Gastroesophageal sphincter (tissue), 4 donors: ENCODE measurements at regions not wholly inside any gene's neighbourhood (a gene's known extent, or its start where the extent isn't known, plus 50 kb on each side); places are given as distances from the start of the nearest gene placed in this dataset.
"Not testable (repeated sequence)": the region's sequence is repeated elsewhere in the genome, so short reads cannot be mapped to it uniquely, and the experiment has no call there.

Experiments used
- ATAC-seq: fragments of 150-250 bp; one replicate; pipeline ENCODE4 v1.9.1; 2016; ENCODE audit warnings: mild to moderate bottlenecking, moderate library complexity
- H3K27ac ChIP-seq, 4 donors: fragments of 200-600 bp; sonication (generic) in 3 of 4; 1 replicate in 3 of 4; 2 replicates in 1 of 4; pipeline ENCODE4 v1.5.1; 2016 to 2019
- H3K27me3 ChIP-seq: fragments of 200-600 bp; sonication (generic); one replicate; pipeline ENCODE4 v1.5.1; 2019
- H3K36me3 ChIP-seq, 2 donors: fragments of 200-600 bp; sonication (generic); one replicate each; pipeline ENCODE4 v1.5.1; 2019; ENCODE audit warnings: control low read depth in 1 of 2
- H3K4me1 ChIP-seq, 3 donors: fragments of 200-600 bp; sonication (generic); 1 replicate in 2 of 3; 2 replicates in 1 of 3; pipeline ENCODE4 v1.5.1; 2016 to 2019; ENCODE audit warnings: control low read depth in 2 of 3
- H3K4me3 ChIP-seq, 2 donors: fragments of 200-600 bp; sonication (generic); one replicate each; pipeline ENCODE4 v1.5.1; 2019; ENCODE audit warnings: mild to moderate bottlenecking in 1 of 2, moderate library complexity in 1 of 2
- H3K9me3 ChIP-seq, 3 donors: fragments of 200-600 bp; sonication (generic); one replicate each; pipeline ENCODE4 v1.5.1; 2017 to 2019; ENCODE audit warnings: control low read depth in 2 of 3
- EP300 ChIP-seq: sonication (generic); formaldehyde crosslinking; IDR thresholded peaks from one replicate; pipeline ENCODE4 v1.6.1; 2017; ENCODE audit warnings: antibody characterized with exemption, mild to moderate bottlenecking
- POLR2A ChIP-seq, 2 donors: fragments of 450-650 bp; IDR thresholded peaks; one replicate each; pipeline ENCODE4 v1.6.1; 2017; ENCODE audit warnings: antibody characterized with exemption in 2 of 2, mild to moderate bottlenecking in 2 of 2, moderate library complexity in 1 of 2
- POLR2AphosphoS5 ChIP-seq: sonication (generic); formaldehyde crosslinking; IDR thresholded peaks from one replicate; pipeline ENCODE4 v1.6.1; 2017; ENCODE audit warnings: antibody characterized with exemption
- WGBS, 2 donors: methylation state at CpG; one replicate each; pipeline ENCODE4 v1.1.5; 2018; ENCODE audit warnings: low coverage in 1 of 2; 5-methylcytosine and 5-hydroxymethylcytosine counted together
- TF ChIP-seq, protein P1 (sequence below), 4 experiments: fragments of 200-600 bp in 2 of 4; fragments of 450-650 bp in 2 of 4; sonication (generic) in 1 of 4; IDR thresholded peaks; one replicate each; pipeline ENCODE4 v1.5.1; 2017 to 2019; ENCODE audit warnings: antibody characterized with exemption in 4 of 4, mild to moderate bottlenecking in 2 of 4, moderate library complexity in 2 of 4

DNA sequence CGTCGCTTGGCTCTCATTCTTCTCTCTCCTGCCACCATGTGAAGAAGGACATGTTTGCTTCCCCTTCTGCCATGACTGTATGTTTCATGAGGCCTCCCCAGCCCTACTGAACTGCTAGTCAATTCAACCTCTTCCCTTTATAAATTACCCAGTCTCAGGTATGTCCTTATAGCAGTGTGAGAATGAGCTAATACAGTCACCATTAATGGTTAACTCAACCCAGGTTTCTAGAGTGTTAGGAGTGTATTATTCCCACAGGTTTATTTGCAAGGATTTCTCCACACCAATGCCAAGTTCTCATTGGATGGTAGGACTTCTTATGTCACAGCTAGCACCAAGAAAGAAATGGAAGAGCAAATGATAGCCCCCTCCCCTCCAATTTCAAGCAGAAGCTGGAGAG is 71.9 kb downstream of the DYNAP start:
- H3K9me3 ChIP-seq, result no peaks in the 10 kb centered on the region
- H3K27ac ChIP-seq, result no peak overlapping the region
- no peaks in the 10 kb centered on the region for H3K27me3 ChIP-seq
- ATAC-seq, result no peak
- no peaks in the 10 kb centered on the region for H3K4me1 ChIP-seq
- 82 to 93% methylated on average over 2 of the region's 2 CpGs for WGBS, 2 donors
- TF ChIP-seq EP300 (no peak), POLR2AphosphoS5 (no peak), POLR2A (IDR thresholded peaks at IDR 0.05) (no peak)
- TF ChIP-seq, protein P1, sequence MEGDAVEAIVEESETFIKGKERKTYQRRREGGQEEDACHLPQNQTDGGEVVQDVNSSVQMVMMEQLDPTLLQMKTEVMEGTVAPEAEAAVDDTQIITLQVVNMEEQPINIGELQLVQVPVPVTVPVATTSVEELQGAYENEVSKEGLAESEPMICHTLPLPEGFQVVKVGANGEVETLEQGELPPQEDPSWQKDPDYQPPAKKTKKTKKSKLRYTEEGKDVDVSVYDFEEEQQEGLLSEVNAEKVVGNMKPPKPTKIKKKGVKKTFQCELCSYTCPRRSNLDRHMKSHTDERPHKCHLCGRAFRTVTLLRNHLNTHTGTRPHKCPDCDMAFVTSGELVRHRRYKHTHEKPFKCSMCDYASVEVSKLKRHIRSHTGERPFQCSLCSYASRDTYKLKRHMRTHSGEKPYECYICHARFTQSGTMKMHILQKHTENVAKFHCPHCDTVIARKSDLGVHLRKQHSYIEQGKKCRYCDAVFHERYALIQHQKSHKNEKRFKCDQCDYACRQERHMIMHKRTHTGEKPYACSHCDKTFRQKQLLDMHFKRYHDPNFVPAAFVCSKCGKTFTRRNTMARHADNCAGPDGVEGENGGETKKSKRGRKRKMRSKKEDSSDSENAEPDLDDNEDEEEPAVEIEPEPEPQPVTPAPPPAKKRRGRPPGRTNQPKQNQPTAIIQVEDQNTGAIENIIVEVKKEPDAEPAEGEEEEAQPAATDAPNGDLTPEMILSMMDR (IDR thresholded peaks at IDR 0.05), result no peak
- no peaks in the 10 kb centered on the region for H3K36me3 ChIP-seq
- no peak overlapping the region for H3K4me3 ChIP-seq

DNA sequence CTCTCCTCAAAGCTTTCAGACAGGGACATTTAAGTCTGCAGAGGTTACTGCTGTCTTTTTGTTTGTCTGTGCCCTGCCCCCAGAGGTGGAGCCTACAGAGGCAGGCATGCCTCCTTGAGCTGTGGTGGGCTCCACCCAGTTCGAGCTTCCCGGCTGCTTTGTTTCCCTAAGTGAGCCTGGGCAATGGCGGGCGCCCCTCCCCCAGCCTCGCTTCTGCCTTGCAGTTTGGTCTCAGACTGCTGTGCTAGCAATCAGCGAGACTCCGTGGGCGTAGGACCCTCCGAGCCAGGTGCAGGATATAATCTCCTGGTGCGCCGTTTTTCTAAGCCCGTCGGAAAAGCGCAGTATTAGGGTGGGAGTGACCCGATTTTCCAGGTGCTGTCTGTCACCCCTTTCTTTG is 78.7 kb downstream of the DYNAP start:
- H3K27ac ChIP-seq, H3K4me1 ChIP-seq, H3K9me3 ChIP-seq, ATAC-seq, H3K4me3 ChIP-seq, H3K27me3 ChIP-seq, H3K36me3 ChIP-seq: not testable (repeated sequence)
- no CpG with 5 or more reads among the region's 15 CpGs for whole genome bisulfite sequencing, 2 donors

DNA sequence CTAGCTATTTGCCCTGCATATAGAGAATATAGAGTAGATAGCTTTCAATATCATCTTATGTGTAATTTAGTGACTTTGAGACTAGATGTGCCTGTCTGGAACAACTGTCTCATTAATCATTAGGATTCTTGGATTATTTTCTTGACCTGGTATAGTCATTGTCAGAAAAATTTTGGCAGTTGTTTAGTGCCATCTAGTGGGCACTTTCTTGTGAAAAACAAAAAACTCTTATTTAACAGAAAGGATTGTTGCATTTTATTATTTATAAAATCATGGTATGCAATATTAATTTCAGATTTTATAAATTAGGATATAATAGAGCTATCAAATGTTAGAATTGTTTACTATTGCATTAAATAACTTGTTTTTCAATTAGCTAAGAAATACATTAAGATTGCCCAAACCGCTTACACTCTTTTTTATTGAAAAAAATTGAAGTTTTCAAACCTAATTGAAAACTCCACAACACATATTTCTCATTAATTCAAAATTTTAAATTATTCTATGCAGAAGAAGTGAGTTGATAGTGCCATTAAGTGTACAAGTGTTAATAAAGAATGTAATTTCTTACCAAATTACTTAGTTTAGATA is 80.3 kb downstream of the DYNAP start:
- 88 to 91% methylated on average over 1 of the region's 1 CpG for WGBS, 2 donors
- Histone ChIP-seq H3K4me1 (no peaks in the 10 kb centered on the region), H3K27me3 (no peaks in the 10 kb centered on the region), H3K4me3 (no peak overlapping the region), H3K9me3 (peaks cover 0 to 3% (median 0%) of the 10 kb centered on the region in 3 donors), H3K27ac (no peak overlapping the region), H3K36me3 (no peaks in the 10 kb centered on the region)
- no peak for ATAC-seq
- TF ChIP-seq, protein P1 (IDR thresholded peaks at IDR 0.05), result peak in 3 of 4 experiments; percentile 17 to 34 (median 34)
- no peak for TF ChIP-seq POLR2AphosphoS5
- TF ChIP-seq EP300, result no peak
- TF ChIP-seq POLR2A (IDR thresholded peaks at IDR 0.05), result no peak

DNA sequence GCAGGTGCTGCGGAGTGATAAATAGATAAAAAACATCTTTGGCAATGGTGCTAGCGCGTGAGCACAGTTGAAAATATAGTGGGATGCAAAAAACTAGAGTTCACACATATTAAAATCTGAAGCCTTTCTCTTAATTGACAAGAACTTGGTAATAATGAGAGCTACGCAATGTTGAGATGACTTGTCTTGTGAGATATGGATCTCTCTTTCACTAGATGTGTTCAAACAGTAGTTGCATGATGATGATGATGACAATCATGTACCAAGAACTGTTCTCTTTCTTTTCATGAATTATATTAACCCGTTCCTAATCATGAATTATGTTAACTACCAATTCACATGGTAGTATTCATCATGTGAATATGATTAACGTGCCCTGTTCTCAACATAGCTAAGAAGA is 81.1 kb downstream of the DYNAP start:
- Histone ChIP-seq H3K9me3 (peaks cover 0 to 5% (median 0%) of the 10 kb centered on the region in 3 donors), H3K36me3 (no peaks in the 10 kb centered on the region), H3K27me3 (no peaks in the 10 kb centered on the region), H3K27ac (no peak overlapping the region), H3K4me3 (no peak overlapping the region), H3K4me1 (no peaks in the 10 kb centered on the region)
- ATAC-seq, result no peak
- no peak for TF ChIP-seq EP300
- TF ChIP-seq, protein P1 (IDR thresholded peaks at IDR 0.05), result no peak
- 83 to 87% methylated on average over 6 of the region's 6 CpGs for WGBS, 2 donors

DNA sequence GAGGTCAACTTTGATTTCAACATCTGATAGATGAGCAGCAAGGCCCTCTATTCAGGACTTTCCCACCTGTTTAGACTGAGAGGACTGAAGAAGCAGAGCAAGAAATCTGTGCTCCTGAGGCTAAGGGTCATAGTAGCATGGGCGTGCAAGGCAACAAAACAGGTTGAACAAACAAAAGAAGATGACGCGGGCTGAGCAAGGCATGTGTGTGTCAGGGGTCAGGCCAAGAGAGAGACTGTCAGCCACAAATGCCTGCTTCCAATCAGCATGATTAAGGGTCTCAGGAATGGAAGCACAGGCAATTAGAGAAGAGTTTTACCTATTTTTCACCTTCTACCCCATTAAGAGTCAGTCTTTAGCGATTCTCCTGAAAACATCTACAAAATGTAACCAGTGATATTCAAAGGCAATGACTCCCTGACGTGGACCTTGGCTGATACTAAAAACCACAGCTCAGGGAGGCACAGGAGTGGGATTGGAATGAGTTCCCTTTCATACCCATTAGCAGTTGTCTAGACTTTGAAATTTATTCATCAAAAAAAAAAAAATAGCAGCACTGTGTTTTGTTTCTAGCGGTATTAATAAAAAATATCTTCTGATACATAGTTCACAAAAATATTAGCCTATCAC is 81.9 kb downstream of the DYNAP start:
- H3K27me3 ChIP-seq, result no peaks in the 10 kb centered on the region
- H3K4me1 ChIP-seq, result no peaks in the 10 kb centered on the region
- TF ChIP-seq POLR2AphosphoS5, result no peak
- TF ChIP-seq, protein P1 (IDR thresholded peaks at IDR 0.05), result no peak
- TF ChIP-seq POLR2A (IDR thresholded peaks at IDR 0.05), result no peak
- TF ChIP-seq EP300, result no peak
- ATAC-seq, result no peak
- no peak overlapping the region for H3K27ac ChIP-seq
- 71 to 76% methylated on average over 4 to 6 of the region's 6 CpGs for WGBS, 2 donors
- no peaks in the 10 kb centered on the region for H3K36me3 ChIP-seq
- peaks cover 0 to 5% (median 0%) of the 10 kb centered on the region in 3 donors for H3K9me3 ChIP-seq
- H3K4me3 ChIP-seq, result no peak overlapping the region
